ENCODE measurements at regions not wholly inside any gene's neighbourhood (a gene's known extent, or its start where the extent isn't known, plus 50 kb on each side); places are given as distances from the start of the nearest gene placed in this dataset.

- no peak for TF ChIP-seq REST (IDR thresholded peaks at IDR 0.05; ENCODE audit: borderline replicate concordance)
- TF ChIP-seq REST (CRISPR knock-in tag; IDR thresholded peaks at IDR 0.05; ENCODE audit: low read depth): no peak
- TF ChIP-seq ZSCAN32 (CRISPR knock-in tag; IDR thresholded peaks at IDR 0.05): no peak
- no peak for TF ChIP-seq COPS2 (conservative IDR thresholded peaks at IDR 0.05)
- no peak for TF ChIP-seq POLR2A (conservative IDR thresholded peaks at IDR 0.05)
- no peak for TF ChIP-seq HDAC6 (IDR thresholded peaks at IDR 0.05; ENCODE audit: low read depth, low read length)
- TF ChIP-seq MXD1 (CRISPR knock-in tag; IDR thresholded peaks at IDR 0.05; ENCODE audit: borderline replicate concordance, poor library complexity, severe bottlenecking): no peak
- TF ChIP-seq ZNF311 (CRISPR knock-in tag; IDR thresholded peaks at IDR 0.05): no peak
- no peak for TF ChIP-seq CREBBP (IDR thresholded peaks at IDR 0.05; ENCODE audit: low read depth, low read length)
- no peak for TF ChIP-seq NR2C2 (CRISPR knock-in tag; IDR thresholded peaks at IDR 0.05)
- no peak for TF ChIP-seq NR2C2 (tag; IDR thresholded peaks at IDR 0.05)
- TF ChIP-seq ZBTB2 (IDR thresholded peaks at IDR 0.05): no peak
- no peak for TF ChIP-seq CBFB (CRISPR knock-in tag; IDR thresholded peaks at IDR 0.05)
- no peak for TF ChIP-seq BRCA1 (IDR thresholded peaks at IDR 0.05)
- TF ChIP-seq BRCA1 (CRISPR knock-in tag; IDR thresholded peaks at IDR 0.05): no peak
- TF ChIP-seq, protein P1, sequence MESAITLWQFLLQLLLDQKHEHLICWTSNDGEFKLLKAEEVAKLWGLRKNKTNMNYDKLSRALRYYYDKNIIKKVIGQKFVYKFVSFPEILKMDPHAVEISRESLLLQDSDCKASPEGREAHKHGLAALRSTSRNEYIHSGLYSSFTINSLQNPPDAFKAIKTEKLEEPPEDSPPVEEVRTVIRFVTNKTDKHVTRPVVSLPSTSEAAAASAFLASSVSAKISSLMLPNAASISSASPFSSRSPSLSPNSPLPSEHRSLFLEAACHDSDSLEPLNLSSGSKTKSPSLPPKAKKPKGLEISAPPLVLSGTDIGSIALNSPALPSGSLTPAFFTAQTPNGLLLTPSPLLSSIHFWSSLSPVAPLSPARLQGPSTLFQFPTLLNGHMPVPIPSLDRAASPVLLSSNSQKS (CRISPR knock-in tag; IDR thresholded peaks at IDR 0.05): no peak
- TF ChIP-seq NR2C1 (IDR thresholded peaks at IDR 0.05): no peak
- no peak for TF ChIP-seq NR2C1 (tag; IDR thresholded peaks at IDR 0.05)
- TF ChIP-seq, protein P2, sequence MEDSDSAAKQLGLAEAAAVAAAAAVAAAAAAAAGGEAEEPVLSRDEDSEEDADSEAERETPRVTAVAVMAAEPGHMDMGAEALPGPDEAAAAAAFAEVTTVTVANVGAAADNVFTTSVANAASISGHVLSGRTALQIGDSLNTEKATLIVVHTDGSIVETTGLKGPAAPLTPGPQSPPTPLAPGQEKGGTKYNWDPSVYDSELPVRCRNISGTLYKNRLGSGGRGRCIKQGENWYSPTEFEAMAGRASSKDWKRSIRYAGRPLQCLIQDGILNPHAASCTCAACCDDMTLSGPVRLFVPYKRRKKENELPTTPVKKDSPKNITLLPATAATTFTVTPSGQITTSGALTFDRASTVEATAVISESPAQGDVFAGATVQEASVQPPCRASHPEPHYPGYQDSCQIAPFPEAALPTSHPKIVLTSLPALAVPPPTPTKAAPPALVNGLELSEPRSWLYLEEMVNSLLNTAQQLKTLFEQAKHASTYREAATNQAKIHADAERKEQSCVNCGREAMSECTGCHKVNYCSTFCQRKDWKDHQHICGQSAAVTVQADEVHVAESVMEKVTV (CRISPR knock-in tag; IDR thresholded peaks at IDR 0.05): no peak
Observed at GRCh38 chr11:21933095-21933494, 259.8 kb upstream of the ANO5 start (continued).
